Stimulated activated CD8-positive, alpha-beta memory T cell treated with anti-CD3 and anti-CD28 coated beads, Interleukin-4, amount 100 ng/mL, for 1 hour (primary cell): ENCODE measurements at regions not wholly inside any gene's neighbourhood (a gene's known extent, or its start where the extent isn't known, plus 50 kb on each side); places are given as distances from the start of the nearest gene placed in this dataset.
"Not testable (repeated sequence)": the region's sequence is repeated elsewhere in the genome, so short reads cannot be mapped to it uniquely, and the experiment has no call there.

Source experiments
- DNase-seq, 2 donors: peaks; one replicate each; pipeline ENCODE4 v3.0.0-alpha.2; 2020; ENCODE audit warnings: low read depth in 2 of 2, low spot score in 1 of 2

DNA sequence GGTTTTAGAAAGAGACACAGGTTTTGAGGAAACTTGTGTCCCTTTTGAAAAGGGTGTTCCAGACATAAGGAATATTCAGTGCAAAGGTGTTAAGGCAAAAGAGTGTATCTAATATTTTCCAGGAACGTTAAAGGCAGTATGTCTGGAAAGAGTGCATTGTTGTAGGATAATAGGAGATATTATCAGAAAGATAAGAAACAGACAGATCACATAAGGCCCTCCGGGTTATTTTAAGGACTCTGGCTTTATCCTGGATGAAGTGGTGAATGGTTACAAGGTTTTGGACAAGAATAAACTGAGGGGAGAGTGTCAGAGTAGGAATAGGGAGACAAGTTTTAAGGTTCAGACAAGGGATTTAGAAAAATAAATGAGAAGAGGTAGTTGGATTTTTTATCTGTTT is 493.7 kb upstream of the GRM7 start:
- no peak for DNase-seq

- DNase-seq = no peak
Observed at GRCh38 chr3:6392123-6392522, 468.8 kb upstream of the GRM7 start.

DNA sequence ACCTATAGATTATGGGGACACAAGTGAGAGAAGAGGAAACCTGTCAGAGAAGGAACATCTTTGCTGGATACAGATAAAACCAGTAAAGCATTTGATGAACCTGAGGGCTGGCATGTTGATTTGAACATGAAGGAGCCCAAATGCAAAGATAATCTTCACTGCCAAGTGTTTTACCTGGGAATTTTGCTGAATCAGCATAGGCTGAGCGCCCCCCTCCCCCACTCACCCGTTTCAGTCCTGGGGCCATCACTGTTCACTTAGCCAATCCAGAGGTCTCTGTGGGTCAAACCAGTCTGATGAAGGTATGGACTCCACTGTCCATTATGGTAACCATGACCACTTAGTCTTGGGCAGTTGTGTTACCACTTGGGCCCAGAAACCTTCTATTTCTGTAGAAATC is 466.0 kb upstream of the GRM7 start:
- no peak for DNase-seq

GRCh38 chr3:6396631-6397030 is 464.3 kb upstream of the GRM7 start:
- no peak for DNase-seq

DNA sequence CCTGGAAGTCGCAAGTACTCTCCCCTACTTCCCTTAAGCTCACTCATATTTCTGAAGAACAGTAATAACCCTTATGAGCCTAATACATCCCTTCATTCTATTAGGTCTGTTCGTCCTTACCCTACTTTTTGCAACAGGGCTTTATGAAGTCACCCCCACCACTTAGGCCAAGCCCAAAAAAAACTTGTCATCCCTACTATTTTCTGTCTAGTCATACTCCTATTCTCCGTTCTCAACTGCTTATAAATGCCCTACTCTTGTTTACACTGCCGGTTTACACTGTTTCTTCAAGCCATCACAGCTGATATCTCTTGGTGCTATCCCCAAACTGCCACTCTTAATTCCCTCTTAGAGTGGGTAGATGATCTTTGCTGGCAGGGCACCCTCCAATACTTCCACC is 458.2 kb upstream of the GRM7 start:
- not testable (repeated sequence) for DNase-seq

GRCh38 chr3:6406923-6407322 is 454.0 kb upstream of the GRM7 start:
- DNase-seq = not testable (repeated sequence)

GRCh38 chr3:6416049-6416661 is 444.8 kb upstream of the GRM7 start:
- DNase-seq = no peak

DNA sequence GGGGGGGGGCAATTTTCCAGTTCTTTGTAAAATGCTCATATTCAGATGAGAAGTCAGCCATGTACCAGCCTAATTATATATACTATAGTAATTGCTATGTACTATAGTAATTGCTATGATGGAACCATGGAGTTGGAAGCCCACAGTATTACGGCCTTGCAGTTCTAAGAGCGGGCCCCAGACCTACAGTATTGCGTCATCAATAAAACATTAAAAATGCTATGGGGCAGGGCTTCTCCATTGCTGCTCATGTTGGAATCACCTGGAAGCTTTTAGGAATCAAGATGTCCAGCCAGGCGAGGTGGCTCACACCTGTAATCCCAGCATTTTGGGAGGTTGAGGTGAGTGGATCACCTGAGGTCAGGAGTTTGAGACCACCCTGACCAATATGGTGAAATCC is 443.7 kb upstream of the GRM7 start:
- no peak for DNase-seq

DNA sequence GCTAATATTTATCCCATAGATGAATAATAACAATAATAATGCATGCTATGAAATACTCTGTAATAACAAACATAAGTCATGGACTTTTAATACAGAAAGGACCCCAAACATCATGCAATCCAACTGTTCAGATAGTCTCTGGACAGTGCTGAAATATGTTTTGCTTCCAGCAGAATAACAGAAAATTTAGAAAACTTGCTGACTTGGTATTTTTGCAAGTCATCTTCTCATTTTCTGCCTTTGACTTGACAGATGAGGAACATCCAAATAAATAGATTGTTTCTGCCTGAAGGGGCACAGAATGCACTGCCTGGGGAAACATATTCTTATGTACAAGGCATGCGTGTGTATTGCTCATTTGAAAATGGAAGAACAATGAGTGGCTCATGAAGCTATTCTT is 442.4 kb upstream of the GRM7 start:
- no peak for DNase-seq

- no peak for DNase-seq
Observed at GRCh38 chr3:6421666-6422445, 439.1 kb upstream of the GRM7 start.

- no peak for DNase-seq
Observed at GRCh38 chr3:6425289-6425820, 435.6 kb upstream of the GRM7 start.

- DNase-seq = not testable (repeated sequence)
Observed at GRCh38 chr3:6428276-6428675, 432.6 kb upstream of the GRM7 start.

GRCh38 chr3:6435951-6436350 is 425.0 kb upstream of the GRM7 start:
- DNase-seq = no peak

DNA sequence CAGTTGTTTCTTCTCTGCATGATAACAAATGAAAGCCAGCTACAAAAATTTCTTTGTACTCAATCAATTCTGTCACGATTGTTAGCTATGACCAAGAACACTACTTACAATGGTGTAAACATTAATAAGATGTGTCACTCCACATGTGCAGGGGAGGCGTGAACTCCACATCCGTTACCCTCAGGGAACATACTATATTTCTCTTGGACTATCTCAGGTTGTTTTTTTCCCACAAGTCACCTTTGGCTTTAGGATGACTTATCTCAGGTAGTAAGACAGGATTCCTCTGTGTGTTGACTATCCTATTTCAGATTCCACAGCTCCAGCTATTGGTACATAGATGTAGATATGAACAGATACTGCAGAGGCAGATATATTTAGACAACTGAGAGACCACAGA is 423.3 kb upstream of the GRM7 start:
- no peak for DNase-seq

DNA sequence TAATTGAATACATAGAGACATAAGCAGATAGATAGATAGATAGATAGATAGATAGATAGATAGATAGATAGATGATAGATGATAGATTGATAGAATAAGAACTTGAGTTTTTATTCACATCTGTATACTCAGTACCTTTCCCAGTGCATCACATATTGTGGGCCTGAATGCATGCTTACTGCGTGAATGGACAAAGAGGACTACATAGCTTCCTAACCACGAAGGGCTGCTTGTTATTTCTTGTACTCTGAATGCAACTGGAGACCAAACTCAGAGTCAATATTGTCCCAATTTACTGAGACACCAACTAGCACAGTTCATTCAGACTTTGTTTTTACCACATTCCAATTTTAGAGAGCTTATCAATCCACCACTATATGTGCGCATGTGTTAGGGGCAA is 422.9 kb upstream of the GRM7 start:
- DNase-seq = no peak

GRCh38 chr3:6439226-6439625 is 421.7 kb upstream of the GRM7 start:
- no peak for DNase-seq

GRCh38 chr3:6439824-6440223 is 421.1 kb upstream of the GRM7 start:
- no peak for DNase-seq

DNA sequence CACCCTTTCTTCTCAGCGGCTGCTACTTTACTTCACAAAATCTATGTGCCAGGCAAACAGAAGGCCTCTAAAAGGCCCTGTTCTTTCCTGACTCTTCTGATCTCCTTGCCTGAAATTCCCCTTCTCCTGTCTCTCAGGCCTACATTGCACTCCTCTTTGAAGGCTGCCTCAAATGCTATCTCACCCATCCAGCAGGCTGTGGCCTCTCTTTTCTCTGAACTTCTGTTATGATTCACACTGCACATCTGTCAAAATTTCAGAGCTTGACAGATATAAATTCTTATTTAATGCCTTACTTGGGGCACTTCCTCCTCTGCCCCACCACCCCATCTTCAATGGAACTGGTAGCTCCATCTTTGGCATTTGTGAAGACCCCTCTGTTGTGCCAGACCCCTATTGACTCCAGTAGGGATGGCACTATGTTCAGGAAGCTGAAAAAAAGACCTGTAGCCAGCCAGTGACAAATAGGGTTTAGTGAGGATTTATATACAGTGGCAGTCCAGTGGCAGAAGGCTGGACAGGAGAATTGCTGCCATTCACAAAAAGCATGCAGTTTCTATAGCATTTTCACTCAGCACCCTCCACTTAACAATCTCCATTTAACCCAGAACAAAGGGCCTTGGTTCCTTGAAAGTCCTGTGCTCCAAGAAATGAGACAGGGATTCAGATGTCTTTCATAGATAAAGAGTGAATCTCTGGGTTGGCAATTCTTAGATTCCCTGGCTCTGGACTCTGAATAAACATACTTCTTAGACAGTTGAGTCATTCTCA is 415.8 kb upstream of the GRM7 start:
- no peak for DNase-seq

DNA sequence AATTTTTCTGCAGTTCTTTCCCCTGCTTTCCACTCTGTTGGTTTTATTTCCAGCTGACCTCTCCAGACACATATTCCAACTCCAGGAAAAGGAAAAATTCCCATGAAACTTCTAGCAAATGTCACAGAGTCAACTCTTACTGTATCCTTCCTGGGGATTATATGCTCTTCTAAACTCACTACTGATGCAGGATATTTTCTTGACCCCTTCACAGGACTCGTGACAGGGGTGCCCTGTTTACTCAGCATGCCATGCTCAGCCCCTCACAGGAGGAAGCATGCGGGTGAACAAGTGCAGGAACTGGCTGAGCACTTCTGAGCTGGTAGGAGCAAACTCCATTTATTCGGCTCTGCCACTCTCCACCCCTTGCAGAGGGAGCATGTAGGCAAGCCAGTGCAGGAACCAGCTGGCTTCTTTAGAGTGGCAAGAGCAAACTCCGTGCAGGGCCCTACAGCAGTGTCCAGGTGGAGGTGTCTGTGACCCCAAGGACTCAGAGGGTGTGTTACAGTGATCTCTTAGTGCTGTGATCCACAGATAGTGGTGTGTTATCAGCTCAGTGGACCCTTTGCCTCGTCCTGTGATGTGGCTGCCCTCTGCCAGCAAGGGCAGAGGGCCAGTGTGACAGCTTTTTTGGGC is 413.6 kb upstream of the GRM7 start:
- DNase-seq = no peak

DNA sequence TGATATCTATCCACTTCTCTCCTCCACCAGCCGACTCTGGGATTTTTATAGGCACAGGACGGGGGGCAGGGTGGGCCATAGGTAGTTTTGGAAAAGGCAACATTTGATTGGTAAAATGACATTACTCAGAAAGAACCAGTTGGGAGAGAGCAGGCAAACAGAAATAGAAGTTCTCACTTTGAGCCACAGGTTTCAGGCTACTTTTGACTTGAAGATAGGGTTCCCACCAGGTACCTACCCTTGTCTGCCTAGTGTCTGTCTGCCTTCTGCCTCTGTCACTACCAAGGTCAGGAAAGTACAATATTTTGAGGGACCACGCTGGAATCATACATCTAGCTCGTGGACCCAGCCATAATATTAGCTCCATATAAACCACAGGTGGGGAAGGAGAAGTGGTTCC is 412.9 kb upstream of the GRM7 start:
- no peak for DNase-seq

- DNase-seq = no peak
Observed at GRCh38 chr3:6449099-6449498, 411.8 kb upstream of the GRM7 start.

- no peak for DNase-seq
Observed at GRCh38 chr3:6452974-6453373, 407.9 kb upstream of the GRM7 start.
